Parathyroid adenoma (tissue), 2 donors: ENCODE measurements at regions not wholly inside any gene's neighbourhood (a gene's known extent, or its start where the extent isn't known, plus 50 kb on each side); places are given as distances from the start of the nearest gene placed in this dataset.

Experiments
- H2AFZ ChIP-seq: fragments of 300-600 bp; sonication (generic); one replicate; pipeline ENCODE4 v1.7.0; 2017; ENCODE audit warnings: antibody characterized with exemption, mild to moderate bottlenecking
- H3K27ac ChIP-seq: fragments of 300-600 bp; sonication (generic); one replicate; pipeline ENCODE4 v1.7.0; 2017
- H3K27me3 ChIP-seq: fragments of 300-600 bp; sonication (generic); one replicate; pipeline ENCODE4 v1.7.0; 2017; ENCODE audit warnings: low read length; ENCODE audit not compliant: control insufficient read depth, insufficient read depth
- H3K36me3 ChIP-seq: fragments of 300-600 bp; sonication (generic); one replicate; pipeline ENCODE4 v1.7.0; 2017; ENCODE audit warnings: low read length; ENCODE audit not compliant: control insufficient read depth, insufficient read depth
- H3K4me1 ChIP-seq: fragments of 300-600 bp; sonication (generic); one replicate; pipeline ENCODE4 v1.7.0; 2017; ENCODE audit warnings: control low read depth
- H3K4me2 ChIP-seq: fragments of 300-600 bp; sonication (generic); one replicate; pipeline ENCODE4 v1.7.0; 2017; ENCODE audit warnings: low read length
- H3K4me3 ChIP-seq: fragments of 300-600 bp; sonication (generic); one replicate; pipeline ENCODE4 v1.7.0; 2017; ENCODE audit warnings: low read depth, low read length
- H3K79me2 ChIP-seq: fragments of 300-600 bp; sonication (generic); one replicate; pipeline ENCODE4 v1.7.0; 2017; ENCODE audit warnings: control low read depth
- H3K9ac ChIP-seq: fragments of 300-600 bp; sonication (generic); one replicate; pipeline ENCODE4 v1.7.0; 2017; ENCODE audit warnings: mild to moderate bottlenecking
- H3K9me3 ChIP-seq: fragments of 300-600 bp; sonication (generic); one replicate; pipeline ENCODE4 v1.7.0; 2017; ENCODE audit warnings: low read length; ENCODE audit not compliant: control insufficient read depth
- TF ChIP-seq, protein P1 (sequence below): fragments of 300-600 bp; sonication (generic); IDR thresholded peaks from one replicate; pipeline ENCODE4 v1.7.0; 2017; ENCODE audit warnings: antibody characterized with exemption, mild to moderate bottlenecking
- donor health status: primary hyperparathyroidism.

GRCh38 chr21:23861911-23862504 is 1745.3 kb downstream of the MRPL39 start:
- no peaks in the 10 kb centered on the region for H3K4me1 ChIP-seq
- TF ChIP-seq, protein P1, sequence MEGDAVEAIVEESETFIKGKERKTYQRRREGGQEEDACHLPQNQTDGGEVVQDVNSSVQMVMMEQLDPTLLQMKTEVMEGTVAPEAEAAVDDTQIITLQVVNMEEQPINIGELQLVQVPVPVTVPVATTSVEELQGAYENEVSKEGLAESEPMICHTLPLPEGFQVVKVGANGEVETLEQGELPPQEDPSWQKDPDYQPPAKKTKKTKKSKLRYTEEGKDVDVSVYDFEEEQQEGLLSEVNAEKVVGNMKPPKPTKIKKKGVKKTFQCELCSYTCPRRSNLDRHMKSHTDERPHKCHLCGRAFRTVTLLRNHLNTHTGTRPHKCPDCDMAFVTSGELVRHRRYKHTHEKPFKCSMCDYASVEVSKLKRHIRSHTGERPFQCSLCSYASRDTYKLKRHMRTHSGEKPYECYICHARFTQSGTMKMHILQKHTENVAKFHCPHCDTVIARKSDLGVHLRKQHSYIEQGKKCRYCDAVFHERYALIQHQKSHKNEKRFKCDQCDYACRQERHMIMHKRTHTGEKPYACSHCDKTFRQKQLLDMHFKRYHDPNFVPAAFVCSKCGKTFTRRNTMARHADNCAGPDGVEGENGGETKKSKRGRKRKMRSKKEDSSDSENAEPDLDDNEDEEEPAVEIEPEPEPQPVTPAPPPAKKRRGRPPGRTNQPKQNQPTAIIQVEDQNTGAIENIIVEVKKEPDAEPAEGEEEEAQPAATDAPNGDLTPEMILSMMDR, result no peak

DNA sequence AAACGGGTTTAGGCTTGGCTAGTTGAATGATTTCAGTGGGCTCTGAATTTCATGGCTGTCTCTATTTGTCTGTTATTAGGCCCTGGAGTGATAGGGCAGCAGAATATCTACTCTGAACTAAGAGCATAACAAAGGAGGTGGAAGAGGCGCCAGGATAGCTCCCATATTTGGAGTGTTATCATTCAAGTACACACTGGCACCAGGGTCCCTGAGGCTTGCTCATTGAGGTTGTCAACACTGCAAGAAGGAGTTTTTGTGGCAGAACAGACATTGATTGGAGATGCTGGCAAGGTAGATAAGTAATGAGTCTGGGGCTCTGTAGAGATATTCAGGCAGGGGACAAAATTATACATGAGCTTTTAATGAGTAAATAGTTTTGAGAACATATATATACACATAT is 1748.4 kb downstream of the MRPL39 start:
- no peaks in the 10 kb centered on the region for H3K9me3 ChIP-seq
- no peaks in the 10 kb centered on the region for H3K27me3 ChIP-seq
- TF ChIP-seq, protein P1, result no peak
- H3K9ac ChIP-seq, result no peak overlapping the region
- H3K36me3 ChIP-seq, result no peaks in the 10 kb centered on the region
- no peak overlapping the region for H3K4me2 ChIP-seq
- no peak overlapping the region for H3K27ac ChIP-seq
- H3K4me1 ChIP-seq, result no peaks in the 10 kb centered on the region
- no peak overlapping the region for H3K4me3 ChIP-seq
- H2AFZ ChIP-seq, result no peak overlapping the region
- no peaks in the 10 kb centered on the region for H3K79me2 ChIP-seq

More at GRCh38 chr21:23861911-23862504, 1745.3 kb downstream of the MRPL39 start:
- Histone ChIP-seq H3K27ac (no peak overlapping the region), H3K9me3 (no peaks in the 10 kb centered on the region), H3K79me2 (no peaks in the 10 kb centered on the region), H3K27me3 (no peaks in the 10 kb centered on the region), H3K9ac (no peak overlapping the region), H3K36me3 (no peaks in the 10 kb centered on the region), H2AFZ (no peak overlapping the region), H3K4me3 (no peak overlapping the region), H3K4me2 (no peak overlapping the region)

GRCh38 chr21:23853796-23854379 is 1753.4 kb downstream of the MRPL39 start:
- no peaks in the 10 kb centered on the region for H3K27me3 ChIP-seq
- H3K9me3 ChIP-seq, result no peaks in the 10 kb centered on the region
- H3K4me3 ChIP-seq, result no peak overlapping the region
- no peaks in the 10 kb centered on the region for H3K36me3 ChIP-seq
- TF ChIP-seq, protein P1, result no peak
- no peaks in the 10 kb centered on the region for H3K79me2 ChIP-seq
- no peak overlapping the region for H3K9ac ChIP-seq
- no peak overlapping the region for H3K4me2 ChIP-seq
- H3K4me1 ChIP-seq, result no peaks in the 10 kb centered on the region
- H2AFZ ChIP-seq, result no peak overlapping the region
- H3K27ac ChIP-seq, result no peak overlapping the region

- H3K4me1 ChIP-seq, result no peaks in the 10 kb centered on the region
Observed at GRCh38 chr21:23837564-23837963, 1769.7 kb downstream of the MRPL39 start.

More at GRCh38 chr21:23837564-23837963, 1769.7 kb downstream of the MRPL39 start:
- H3K4me2 ChIP-seq, result no peak overlapping the region
- H3K79me2 ChIP-seq, result no peaks in the 10 kb centered on the region
- H3K9me3 ChIP-seq, result no peaks in the 10 kb centered on the region
- no peaks in the 10 kb centered on the region for H3K27me3 ChIP-seq
- no peak overlapping the region for H3K4me3 ChIP-seq
- H3K36me3 ChIP-seq, result no peaks in the 10 kb centered on the region
- no peak overlapping the region for H3K9ac ChIP-seq
- H3K27ac ChIP-seq, result no peak overlapping the region
- H2AFZ ChIP-seq, result no peak overlapping the region
- TF ChIP-seq, protein P1, result no peak
